Endothelial cell of umbilical vein (primary cell): ENCODE measurements at regions not wholly inside any gene's neighbourhood (a gene's known extent, or its start where the extent isn't known, plus 50 kb on each side); places are given as distances from the start of the nearest gene placed in this dataset.

Experiments used
- BruUV-seq: library from RNA; stranded (reverse); fragments of 400-500 nt; replicated peaks from 2 replicates; lab custom pipeline; 2021; lab: Mats Ljungman, UMichigan
- CTCF ChIA-PET: fragments of 300-600, 350-600 bp; sonication (Branson Sonifier 250); formaldehyde crosslinking; loops from one replicate; lab custom pipeline; 2021; ENCODE audit warnings: antibody characterized with exemption, inconsistent platforms; lab: Charles Lee
- POLR2A ChIA-PET: fragments of 300-600, 350-600 bp; sonication (Branson Sonifier 250); formaldehyde crosslinking; loops from one replicate; lab custom pipeline; 2021; ENCODE audit warnings: antibody characterized with exemption, inconsistent platforms; lab: Charles Lee
- DNase-seq: peaks from one replicate; pipeline ENCODE4 v3.0.0-alpha.2; 2011; ENCODE audit warnings: low read depth, low spot score
- FAIRE-seq: peaks from 2 replicates; lab custom pipeline; 2011; peaks lifted over from hg19 to GRCh38; lab: Jason Lieb, UNC
- H2AFZ ChIP-seq: 2 replicates; pipeline ENCODE4 v1.6.0; 2012; ENCODE audit warnings: low read depth, low read length, control low read depth, inconsistent platforms
- H3K27ac ChIP-seq: 2 replicates; pipeline ENCODE4 v1.5.1; 2011; ENCODE audit warnings: low read depth, mild to moderate bottlenecking, control low read depth, low read length, moderate library complexity; ENCODE audit not compliant: insufficient read depth
- H3K27me3 ChIP-seq, 2 experiments: 2 replicates each; pipeline versions ENCODE4 v1.6.0 to v1.6.1; 2011; ENCODE audit warnings: low read length in 2 of 2, mixed read lengths in 1 of 2; ENCODE audit not compliant: control insufficient read depth in 2 of 2, insufficient read depth in 2 of 2
- H3K36me3 ChIP-seq, 2 experiments: 2 replicates in 1 of 2; 3 replicates in 1 of 2; pipeline ENCODE4 v1.5.1; 2011; ENCODE audit warnings: low read length in 2 of 2, mild to moderate bottlenecking in 1 of 2, moderate library complexity in 1 of 2; ENCODE audit not compliant: control insufficient read depth in 2 of 2, insufficient read depth in 2 of 2; ENCODE audit errors: extremely low read depth in 1 of 2
- H3K4me1 ChIP-seq: 3 replicates; pipeline ENCODE4 v1.5.1; 2011; ENCODE audit warnings: mild to moderate bottlenecking, low read length; ENCODE audit not compliant: control insufficient read depth, insufficient read depth; ENCODE audit errors: extremely low read depth
- H3K4me2 ChIP-seq: 2 replicates; pipeline ENCODE4 v1.6.1; 2011; ENCODE audit warnings: low read length, control low read depth, mixed read lengths; ENCODE audit not compliant: insufficient read depth
- H3K4me3 ChIP-seq, 3 experiments: fragments of 200-600 bp in 1 of 3; sonication (generic), shearing (Covaris generic) in 1 of 3; replicated peaks in 1 of 3; 2 replicates each; pipeline ENCODE4 v1.5.1; 2011 to 2016; ENCODE audit warnings: control low read depth in 3 of 3, low read length in 3 of 3, mild to moderate bottlenecking in 2 of 3, inconsistent platforms in 1 of 3, low read depth in 1 of 3, moderate library complexity in 1 of 3; ENCODE audit not compliant: insufficient read depth in 1 of 3
- H3K79me2 ChIP-seq: 2 replicates; pipeline ENCODE4 v1.6.0; 2012; ENCODE audit warnings: low read length, inconsistent platforms; ENCODE audit not compliant: control insufficient read depth, insufficient read depth
- H3K9ac ChIP-seq: replicated peaks from 2 replicates; pipeline ENCODE3; 2011; ENCODE audit warnings: low read length, control low read depth; ENCODE audit not compliant: insufficient read depth; ENCODE audit errors: extremely low read depth
- H3K9me1 ChIP-seq: replicated peaks from 3 replicates; pipeline ENCODE4 v1.6.0; 2011; ENCODE audit warnings: mild to moderate bottlenecking, low read length; ENCODE audit not compliant: control insufficient read depth, insufficient read depth; ENCODE audit errors: extremely low read depth
- H3K9me3 ChIP-seq: replicated peaks from 2 replicates; pipeline ENCODE4 v1.5.1; 2012; ENCODE audit warnings: low read length, inconsistent platforms; ENCODE audit not compliant: control insufficient read depth, insufficient read depth
- H4K20me1 ChIP-seq: replicated peaks from 2 replicates; pipeline ENCODE3; 2011; ENCODE audit warnings: mild to moderate bottlenecking, low read length; ENCODE audit not compliant: control insufficient read depth, insufficient read depth; ENCODE audit errors: extremely low read depth
- EZH2 ChIP-seq: IDR thresholded peaks from 2 replicates; pipeline ENCODE4 v1.6.1; 2012; ENCODE audit warnings: borderline replicate concordance, low read depth, mild to moderate bottlenecking, moderate library complexity, low read length, inconsistent platforms; ENCODE audit not compliant: severe bottlenecking
- FOS ChIP-seq: IDR thresholded peaks from 2 replicates; pipeline ENCODE4 v1.6.1; 2011; ENCODE audit warnings: mild to moderate bottlenecking, low read length, moderate library complexity, borderline replicate concordance; ENCODE audit not compliant: insufficient read depth
- GATA2 ChIP-seq: IDR thresholded peaks from 2 replicates; pipeline ENCODE4 v1.7.0; 2011; ENCODE audit warnings: low read depth, mild to moderate bottlenecking, moderate library complexity, mixed read lengths, low read length; ENCODE audit not compliant: insufficient read length, insufficient read depth
- JUN ChIP-seq: IDR thresholded peaks from 2 replicates; pipeline ENCODE4 v1.6.1; 2011; ENCODE audit warnings: borderline replicate concordance, low read depth; ENCODE audit not compliant: insufficient read length, insufficient read depth
- MAX ChIP-seq: IDR thresholded peaks from 2 replicates; pipeline ENCODE4 v1.6.1; 2011; ENCODE audit not compliant: insufficient read depth, insufficient read length
- MYC ChIP-seq: IDR thresholded peaks from one replicate; pipeline ENCODE4 v1.6.1; 2011; ENCODE audit warnings: mild to moderate bottlenecking, low read depth, low read length
- POLR2A ChIP-seq: IDR thresholded peaks from 2 replicates; pipeline ENCODE4 v1.6.1; 2012; ENCODE audit warnings: low read depth, mild to moderate bottlenecking, control low read depth, low read length
- POLR2AphosphoS5 ChIP-seq: IDR thresholded peaks from 2 replicates; pipeline ENCODE4 v1.6.1; 2012; ENCODE audit warnings: low read depth, mild to moderate bottlenecking, control low read depth, low read length, moderate library complexity; ENCODE audit not compliant: insufficient read depth
- dilution Hi-C: fragments of 300-500 bp; cut with MboI; formaldehyde crosslinking; loops from one replicate; pipeline ENCODE4 v1.15.0; 2019; ENCODE audit warnings: low sequenced_read_pairs; ENCODE audit not compliant: extremely low pct_ligation_motif_present
- intact Hi-C: fragments of 100-400 bp; cut with micrococcal nuclease; formaldehyde crosslinking; loops from one replicate; pipeline ENCODE4 v1.10.0; 2022
- TF ChIP-seq, protein P1 (sequence below), 2 donors: IDR thresholded peaks; 1 replicate in 1 of 2; 2 replicates in 1 of 2; pipeline ENCODE4 v1.5.1; 2011; ENCODE audit warnings: low read length in 2 of 2, mild to moderate bottlenecking in 2 of 2, moderate library complexity in 2 of 2, control low read depth in 1 of 2, inconsistent platforms in 1 of 2, low read depth in 1 of 2; ENCODE audit not compliant: insufficient read depth in 1 of 2; ENCODE audit errors: extremely low read depth in 1 of 2

GRCh38 chr12:17618831-17619230 lies 471.2 kb downstream of the RERGL start:
- Histone ChIP-seq H3K4me2 (no peak overlapping the region), H3K27ac (no peak overlapping the region), H3K36me3 (no peaks in the 10 kb centered on the region), H3K4me1 (no peaks in the 10 kb centered on the region), H2AFZ (no peak overlapping the region), H3K79me2 (no peaks in the 10 kb centered on the region), H3K9ac (no peak overlapping the region), H4K20me1 (no peaks in the 10 kb centered on the region), H3K9me1 (no peaks in the 10 kb centered on the region), H3K9me3 (no peaks in the 10 kb centered on the region), H3K27me3 (no peaks in the 10 kb centered on the region), H3K4me3 (no peak overlapping the region)
- intact Hi-C loops (no loop called here), dilution Hi-C loops (no loop called here)
- no peak for TF ChIP-seq MYC
- no peak for TF ChIP-seq GATA2
- TF ChIP-seq JUN = no peak
- no peak for TF ChIP-seq FOS
- TF ChIP-seq MAX = no peak
- TF ChIP-seq POLR2AphosphoS5 = no peak
- TF ChIP-seq, protein P1, sequence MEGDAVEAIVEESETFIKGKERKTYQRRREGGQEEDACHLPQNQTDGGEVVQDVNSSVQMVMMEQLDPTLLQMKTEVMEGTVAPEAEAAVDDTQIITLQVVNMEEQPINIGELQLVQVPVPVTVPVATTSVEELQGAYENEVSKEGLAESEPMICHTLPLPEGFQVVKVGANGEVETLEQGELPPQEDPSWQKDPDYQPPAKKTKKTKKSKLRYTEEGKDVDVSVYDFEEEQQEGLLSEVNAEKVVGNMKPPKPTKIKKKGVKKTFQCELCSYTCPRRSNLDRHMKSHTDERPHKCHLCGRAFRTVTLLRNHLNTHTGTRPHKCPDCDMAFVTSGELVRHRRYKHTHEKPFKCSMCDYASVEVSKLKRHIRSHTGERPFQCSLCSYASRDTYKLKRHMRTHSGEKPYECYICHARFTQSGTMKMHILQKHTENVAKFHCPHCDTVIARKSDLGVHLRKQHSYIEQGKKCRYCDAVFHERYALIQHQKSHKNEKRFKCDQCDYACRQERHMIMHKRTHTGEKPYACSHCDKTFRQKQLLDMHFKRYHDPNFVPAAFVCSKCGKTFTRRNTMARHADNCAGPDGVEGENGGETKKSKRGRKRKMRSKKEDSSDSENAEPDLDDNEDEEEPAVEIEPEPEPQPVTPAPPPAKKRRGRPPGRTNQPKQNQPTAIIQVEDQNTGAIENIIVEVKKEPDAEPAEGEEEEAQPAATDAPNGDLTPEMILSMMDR (IDR thresholded peaks at IDR 0.05; ENCODE audit: extremely low read depth in 1 of 2, insufficient read depth in 1 of 2, low read depth in 1 of 2, low read length in 2 of 2) = no peak
- TF ChIP-seq POLR2A = no peak
- TF ChIP-seq EZH2 = no peak
- ChIA-PET CTCF (no interaction called here), POLR2A (no interaction called here)
- DNase-seq = no peak
- FAIRE-seq = no peak
- BruUV-seq = no TSS peak
